ENCODE measurements at regions not wholly inside any gene's neighbourhood (a gene's known extent, or its start where the extent isn't known, plus 50 kb on each side); places are given as distances from the start of the nearest gene placed in this dataset.

- TF ChIP-seq GATA3 (IDR thresholded peaks at IDR 0.05; ENCODE audit: low read depth, low read length) (no peak), GATA2 (IDR thresholded peaks at IDR 0.05; ENCODE audit: low read depth, low read length) (no peak)
These were observed 309.0 kb downstream of the RDH14 start for GRCh38 chr2:18251486-18251885.

Data from SH-SY5Y (cell line).